Epithelial cell of esophagus (primary cell): ENCODE measurements at regions not wholly inside any gene's neighbourhood (a gene's known extent, or its start where the extent isn't known, plus 50 kb on each side); places are given as distances from the start of the nearest gene placed in this dataset.

ENCODE experiments used
- DNase-seq: peaks from one replicate; pipeline ENCODE4 v3.0.0; 2010; ENCODE audit warnings: low read depth
- H3K4me3 ChIP-seq: 2 replicates; pipeline ENCODE4 v1.5.1; 2011; ENCODE audit warnings: mild to moderate bottlenecking, low read length, control low read depth
- CTCF ChIP-seq: IDR thresholded peaks from 2 replicates; pipeline ENCODE4 v1.5.1; 2011; ENCODE audit warnings: low read depth, mild to moderate bottlenecking, low read length, control low read depth, inconsistent platforms; ENCODE audit not compliant: insufficient read depth; ENCODE audit errors: missing control alignments

- no peak for TF ChIP-seq CTCF
- H3K4me3 ChIP-seq, result no peak overlapping the region
- DNase-seq, result no peak
Measured at GRCh38 chr3:170764017-170764416, 106.0 kb downstream of the RPL22L1 start.

- DNase-seq, result no peak
- H3K4me3 ChIP-seq, result no peak overlapping the region
- TF ChIP-seq CTCF, result no peak
Measured at GRCh38 chr3:170762064-170762463, 107.9 kb downstream of the RPL22L1 start.

GRCh38 chr3:170761103-170761502 is 108.9 kb downstream of the RPL22L1 start:
- no peak overlapping the region for H3K4me3 ChIP-seq
- peak; percentile 40 for DNase-seq
- no peak for TF ChIP-seq CTCF

GRCh38 chr3:170760174-170760526 is 109.8 kb downstream of the RPL22L1 start:
- no peak for DNase-seq
- no peak overlapping the region for H3K4me3 ChIP-seq
- TF ChIP-seq CTCF, result no peak

- no peak for TF ChIP-seq CTCF
- DNase-seq, result no peak
- H3K4me3 ChIP-seq, result no peak overlapping the region
Measured at GRCh38 chr3:170759511-170760173, 110.4 kb downstream of the RPL22L1 start.

- no peak for DNase-seq
- no peak overlapping the region for H3K4me3 ChIP-seq
- TF ChIP-seq CTCF, result no peak
Measured at GRCh38 chr3:170757038-170757437, 113.0 kb downstream of the RPL22L1 start.

- no peak for DNase-seq
- no peak overlapping the region for H3K4me3 ChIP-seq
- TF ChIP-seq CTCF, result no peak
Measured at GRCh38 chr3:170754311-170754693, 115.7 kb downstream of the RPL22L1 start.
